Activated T-cell treated with anti-CD3 and anti-CD28 coated beads, Interleukin-2, amount 50 U/mL, for 1 hour (primary cell): ENCODE measurements at regions not wholly inside any gene's neighbourhood (a gene's known extent, or its start where the extent isn't known, plus 50 kb on each side); places are given as distances from the start of the nearest gene placed in this dataset.

Experiments used
- DNase-seq: peaks from one replicate; pipeline ENCODE4 v3.0.0-alpha.2; 2020

DNA sequence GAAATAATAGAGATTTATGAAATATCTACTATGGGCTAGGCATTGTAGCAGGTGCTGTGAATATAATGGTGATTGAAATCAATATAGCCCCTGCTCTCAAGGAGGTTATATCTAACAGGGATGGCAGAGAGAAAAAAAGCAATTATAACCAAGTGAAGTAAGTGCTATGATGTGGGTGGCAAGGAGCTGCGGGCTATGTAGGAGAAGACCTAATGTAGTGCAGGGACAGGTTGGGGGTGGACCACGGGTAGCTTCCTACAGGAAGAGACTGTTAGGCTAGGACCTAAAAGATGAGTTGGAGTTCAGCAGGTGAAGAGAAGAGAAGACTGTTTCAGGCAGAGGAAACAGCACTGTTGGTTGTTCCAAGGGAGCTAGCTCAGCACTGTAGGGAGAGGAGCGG is 311.0 kb downstream of the KCNRG start:
- DNase-seq = no peak

DNA sequence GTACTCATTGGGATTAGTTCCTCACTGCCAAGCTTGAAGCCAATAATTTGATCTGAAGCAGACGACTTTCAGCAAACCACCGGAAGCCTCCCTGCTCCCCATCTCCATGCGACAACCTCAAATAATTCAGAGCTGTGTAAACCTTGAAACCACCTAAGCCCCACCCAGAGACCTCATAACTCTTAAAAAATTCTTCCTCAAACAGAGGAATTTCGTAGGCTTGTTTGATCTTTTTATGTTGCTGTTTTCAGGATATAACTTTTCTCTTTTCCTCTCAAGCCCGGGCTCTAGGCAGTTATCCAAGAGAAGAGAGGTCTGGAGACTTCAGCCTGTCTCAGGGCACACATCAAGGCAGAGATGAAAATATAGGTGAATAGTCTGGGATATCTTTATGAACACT is 311.6 kb downstream of the KCNRG start:
- DNase-seq = no peak

DNA sequence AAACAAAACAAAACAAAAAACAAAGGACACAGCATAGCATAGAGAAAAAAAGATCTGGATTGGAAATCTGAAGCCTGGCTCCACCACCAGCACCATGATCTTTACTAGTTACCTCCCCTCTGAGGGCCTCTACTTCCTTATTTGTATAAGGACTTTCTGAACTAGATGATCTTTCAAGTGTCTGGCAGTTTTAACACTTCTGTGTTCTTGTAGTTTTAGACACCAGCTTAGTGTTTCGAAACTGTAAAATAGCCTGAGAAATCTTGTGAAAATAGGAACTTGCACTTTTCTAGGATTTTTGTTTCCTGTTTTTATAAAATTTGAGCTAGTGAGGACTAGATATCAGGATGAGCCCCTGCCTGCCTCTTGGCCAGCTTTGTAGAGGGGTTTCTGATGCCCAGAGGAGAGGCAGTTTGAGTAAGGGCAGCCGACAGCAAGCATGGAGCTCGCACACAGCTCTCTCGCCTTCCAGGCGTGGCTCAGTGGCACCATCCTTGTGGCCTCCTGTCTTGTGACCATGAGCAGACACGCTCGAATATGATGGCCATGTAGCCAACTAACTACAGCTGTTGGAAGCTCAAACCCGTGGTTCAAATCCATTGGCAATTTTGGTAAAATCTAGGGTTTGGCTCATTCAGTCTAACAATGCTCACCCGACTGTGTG is 319.0 kb downstream of the KCNRG start:
- no peak for DNase-seq

DNA sequence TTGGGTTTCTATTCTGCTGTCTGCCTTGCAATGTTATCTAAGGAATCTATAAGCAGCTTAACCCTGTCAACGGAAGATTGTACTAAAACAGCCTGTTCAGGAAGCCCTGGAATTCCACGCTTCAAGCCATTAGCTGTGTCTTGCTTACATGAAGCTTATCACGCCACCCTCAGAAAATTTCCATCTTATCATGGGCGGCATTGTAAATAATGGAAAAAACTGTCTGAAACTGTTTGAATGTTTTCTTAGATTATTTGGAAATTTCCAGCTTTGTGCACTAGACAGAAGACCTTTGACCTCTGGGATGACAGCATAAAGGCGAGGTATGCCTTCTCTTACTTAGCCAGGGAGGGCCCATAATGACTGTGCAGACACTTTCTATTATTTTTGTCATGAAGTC is 319.7 kb downstream of the KCNRG start:
- DNase-seq = no peak

DNA sequence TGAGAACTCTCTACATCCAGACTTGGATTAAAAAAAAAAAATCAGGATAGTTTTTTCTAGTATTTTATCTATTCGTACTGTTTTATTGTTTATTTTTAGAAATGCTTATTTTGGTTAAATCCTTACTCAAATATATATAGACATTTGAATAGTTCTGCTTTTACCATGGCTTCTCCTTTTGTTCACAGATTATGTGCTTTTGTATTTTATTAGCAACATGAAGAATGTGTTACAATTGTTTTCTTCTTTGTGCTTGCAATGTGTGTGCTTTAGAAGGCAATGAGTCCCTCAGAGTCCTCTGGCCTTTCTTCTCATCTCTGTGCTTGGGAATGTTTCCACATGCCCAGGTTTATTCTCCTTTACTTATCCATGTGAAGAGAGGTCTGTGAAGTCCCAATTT is 324.0 kb downstream of the KCNRG start:
- no peak for DNase-seq

DNA sequence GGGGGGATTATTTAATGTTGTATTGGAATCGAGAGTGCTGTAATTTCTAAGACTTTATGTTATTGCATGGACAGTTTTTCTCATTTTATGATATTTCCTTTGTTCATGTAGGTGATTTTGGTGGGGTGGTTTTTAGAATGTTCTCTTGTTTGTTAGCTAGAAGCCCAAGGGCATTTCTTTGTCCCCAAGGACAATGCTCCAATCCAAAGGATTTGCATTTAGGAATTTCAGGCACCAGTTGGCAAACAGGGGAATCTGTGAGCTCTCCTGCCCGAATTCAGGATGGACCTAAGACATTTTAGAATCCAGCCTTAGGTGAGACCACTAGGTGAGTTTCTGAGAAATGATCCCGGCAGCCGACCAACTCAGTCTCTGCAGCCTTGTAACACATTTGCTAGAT is 324.9 kb downstream of the KCNRG start:
- DNase-seq = no peak

DNA sequence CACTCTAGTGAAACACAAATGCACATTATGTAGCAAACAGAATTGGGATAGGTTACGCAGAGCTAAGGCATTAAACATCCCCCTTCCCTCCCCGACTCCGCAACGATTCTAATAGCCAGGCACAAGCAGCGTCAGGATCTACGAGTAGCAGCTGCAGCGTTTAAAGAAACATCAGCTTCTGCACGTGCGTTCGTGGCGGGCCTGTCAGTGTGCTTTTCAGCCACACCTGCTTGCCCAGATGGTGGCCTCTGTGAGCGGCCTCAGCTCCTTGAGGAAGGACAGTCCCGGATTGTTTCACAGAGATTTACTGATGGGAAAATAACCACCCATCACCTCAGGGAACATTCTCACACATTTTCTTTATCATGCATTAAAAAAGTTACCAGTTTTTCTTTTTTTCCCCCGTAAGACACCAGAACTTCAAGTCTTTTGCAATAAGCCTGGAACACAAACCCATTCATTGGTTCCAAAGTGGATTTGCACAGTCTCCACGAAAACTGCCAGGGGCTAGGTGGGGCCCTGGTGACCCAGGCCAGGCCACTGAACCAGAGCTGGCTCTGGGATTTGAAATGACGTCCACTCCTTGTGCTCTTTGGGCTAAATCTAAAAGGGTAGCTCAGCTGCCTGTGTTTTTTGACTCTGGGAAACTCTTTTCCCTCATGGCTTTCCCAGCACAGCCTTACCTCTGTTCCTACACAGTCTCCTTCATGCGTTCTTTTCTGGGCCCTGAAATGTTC is 325.5 kb downstream of the KCNRG start:
- DNase-seq = no peak

DNA sequence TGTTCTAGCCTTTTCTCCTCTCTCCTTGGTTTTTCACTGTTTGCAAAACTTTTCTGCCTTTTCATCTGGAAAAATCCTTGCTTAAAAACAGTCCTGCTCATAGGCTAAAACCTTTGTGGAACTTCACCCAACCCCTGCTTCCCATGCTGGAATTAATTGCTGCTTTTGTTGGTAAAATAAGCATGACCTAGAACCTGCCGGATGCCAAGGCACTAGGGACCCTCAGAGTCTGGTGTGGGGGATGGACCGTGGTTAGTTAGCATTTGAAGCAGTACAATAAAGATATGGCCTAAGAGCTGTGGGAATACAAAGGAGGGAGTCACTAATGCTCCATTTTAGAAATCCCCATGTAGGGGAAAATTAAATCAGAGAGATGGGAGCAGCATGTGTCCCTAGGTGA is 326.3 kb downstream of the KCNRG start:
- no peak for DNase-seq

DNA sequence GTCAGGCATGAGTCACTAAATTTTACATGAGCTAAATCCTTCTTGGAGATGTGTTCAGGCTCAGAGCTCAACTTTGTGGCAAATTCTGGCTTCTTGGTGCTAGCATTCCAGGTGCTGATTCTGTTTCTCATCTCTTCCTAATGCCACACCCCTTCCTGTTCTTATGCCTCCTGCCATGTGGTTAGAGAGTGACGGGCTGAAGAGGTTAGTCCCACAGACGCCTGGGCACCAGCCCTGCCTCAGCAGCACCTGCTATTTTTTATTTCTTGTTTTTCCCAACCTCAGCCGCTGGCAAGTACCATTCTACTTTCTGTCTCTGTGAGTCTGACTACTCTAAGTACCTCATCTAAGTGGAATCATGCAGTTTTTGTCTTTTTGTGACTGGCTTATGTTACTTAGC is 329.5 kb downstream of the KCNRG start:
- no peak for DNase-seq

DNA sequence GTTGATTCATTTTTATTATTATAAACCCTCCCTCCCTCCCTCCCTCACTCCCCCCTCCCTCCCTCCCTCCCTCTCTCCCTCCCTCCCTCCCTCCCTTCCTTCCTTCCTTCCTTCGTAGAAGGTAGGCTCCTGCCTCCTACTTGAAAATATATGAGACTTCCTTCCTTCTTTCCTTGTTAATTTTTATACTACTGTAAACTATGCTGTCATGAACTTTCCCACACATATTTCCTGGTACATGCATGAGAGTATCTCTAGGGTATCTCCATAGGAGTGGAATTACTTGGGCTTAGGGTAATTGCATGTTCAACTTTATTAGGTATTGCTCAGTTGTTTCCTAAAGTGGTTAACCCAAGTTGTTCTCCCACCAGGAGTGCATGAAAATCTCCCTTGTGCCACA is 330.6 kb downstream of the KCNRG start:
- no peak for DNase-seq

DNA sequence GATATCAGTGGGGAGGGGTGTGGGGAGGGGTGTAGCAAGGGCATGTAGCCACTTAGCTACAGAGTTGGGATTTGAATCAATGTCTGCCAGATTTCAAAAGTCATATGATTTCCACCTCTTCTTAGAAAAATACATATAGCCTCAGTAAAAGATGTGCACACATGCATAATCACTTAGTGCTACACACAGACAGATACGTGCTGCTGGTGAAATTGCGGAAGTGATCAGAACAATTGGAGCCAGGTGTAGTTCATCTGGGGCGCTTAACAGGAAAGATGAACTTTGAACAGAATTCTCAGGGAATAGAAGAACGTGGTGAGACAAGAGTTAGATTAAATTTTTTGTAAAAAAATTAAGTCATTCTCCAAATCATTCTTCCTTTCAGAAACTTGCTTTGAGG is 333.1 kb downstream of the KCNRG start:
- DNase-seq = no peak

DNA sequence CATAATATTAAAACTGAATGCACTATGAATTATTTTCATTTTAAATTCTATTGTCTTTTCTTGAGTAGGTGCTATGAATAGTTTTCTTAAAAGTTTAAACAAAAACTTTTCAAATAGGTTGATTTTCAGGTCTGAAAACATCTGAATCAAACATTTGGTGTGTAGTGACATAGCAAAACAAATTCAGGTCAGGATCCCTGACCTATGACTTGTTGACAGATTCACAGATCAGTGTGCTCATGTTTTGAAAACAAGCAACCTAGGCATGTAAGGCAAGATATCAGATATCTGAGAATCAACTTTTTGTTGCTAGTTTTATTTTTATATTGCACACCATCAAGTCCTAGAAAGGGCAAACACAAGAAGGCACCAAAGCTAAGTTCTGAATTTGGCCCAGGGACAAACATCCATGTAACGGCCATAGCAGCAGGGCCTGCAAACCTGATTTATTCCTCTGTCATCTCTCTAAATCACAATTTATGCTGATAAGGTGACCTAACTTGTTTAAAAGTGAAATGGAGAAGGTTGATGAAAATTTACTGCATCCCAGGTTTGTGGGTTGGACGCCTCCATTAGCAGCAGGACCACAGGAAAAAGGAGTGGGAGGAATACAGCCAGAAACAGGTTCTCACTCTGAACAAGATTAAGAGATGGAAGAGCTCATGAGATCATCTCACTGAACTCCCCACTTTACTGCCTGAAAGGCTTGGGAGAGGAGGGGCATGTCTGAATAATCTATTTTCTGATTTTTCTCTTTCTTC is 337.7 kb downstream of the KCNRG start:
- DNase-seq = no peak

DNA sequence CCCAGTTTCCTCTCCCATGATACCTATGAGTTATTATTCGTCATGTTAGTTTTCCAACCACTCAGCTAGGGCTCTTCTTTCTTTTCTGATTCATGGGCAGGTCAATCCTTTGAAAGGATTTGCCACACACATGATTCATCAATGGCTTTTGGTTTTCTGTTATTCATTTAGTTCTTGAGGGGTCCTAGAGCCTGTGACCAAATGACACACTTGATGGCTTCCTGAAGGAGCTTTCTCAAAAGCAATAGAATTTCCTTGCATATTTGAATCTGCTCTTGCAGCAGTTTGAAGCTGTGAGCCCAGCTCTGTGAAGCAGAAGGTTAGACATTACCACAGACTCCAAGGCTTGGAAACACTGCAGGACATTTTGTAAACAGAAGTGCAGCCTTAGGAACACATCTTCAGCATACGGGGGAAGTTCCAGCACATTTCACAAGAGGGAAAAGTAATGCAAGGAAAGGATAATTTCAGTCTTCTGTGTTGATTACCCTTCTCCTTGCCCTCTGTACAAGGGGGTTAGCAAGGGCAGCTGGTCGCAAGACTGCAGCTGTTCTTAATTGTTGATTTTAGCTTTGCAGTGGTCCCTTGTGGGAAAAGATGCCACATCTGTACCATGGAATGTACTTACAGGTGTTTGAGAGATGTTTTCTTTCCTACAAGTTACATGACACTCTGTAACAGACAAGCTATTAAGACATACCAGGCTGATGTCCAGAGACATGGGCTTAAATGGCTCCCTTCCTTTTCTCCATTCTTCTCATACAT is 338.6 kb downstream of the KCNRG start:
- DNase-seq = no peak

DNA sequence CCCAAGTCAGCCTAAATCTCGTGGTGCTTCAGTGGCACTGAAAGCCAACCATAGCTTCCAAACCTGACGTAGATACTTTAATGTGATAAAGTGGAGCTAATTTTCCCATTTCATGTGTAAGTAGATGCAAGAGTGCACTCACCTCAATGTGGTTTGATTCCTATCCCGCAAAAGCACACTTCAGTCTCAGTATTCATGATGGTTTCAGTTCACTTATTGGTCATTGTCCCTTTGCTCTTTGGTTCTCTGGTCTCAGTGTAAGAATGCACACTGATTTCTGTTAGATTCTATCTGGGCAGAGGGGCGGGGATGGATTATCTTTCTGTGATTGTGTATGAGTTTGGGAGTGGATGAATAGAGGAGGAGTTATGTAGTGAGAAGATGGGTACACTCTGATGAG is 340.6 kb downstream of the KCNRG start:
- DNase-seq = no peak

DNA sequence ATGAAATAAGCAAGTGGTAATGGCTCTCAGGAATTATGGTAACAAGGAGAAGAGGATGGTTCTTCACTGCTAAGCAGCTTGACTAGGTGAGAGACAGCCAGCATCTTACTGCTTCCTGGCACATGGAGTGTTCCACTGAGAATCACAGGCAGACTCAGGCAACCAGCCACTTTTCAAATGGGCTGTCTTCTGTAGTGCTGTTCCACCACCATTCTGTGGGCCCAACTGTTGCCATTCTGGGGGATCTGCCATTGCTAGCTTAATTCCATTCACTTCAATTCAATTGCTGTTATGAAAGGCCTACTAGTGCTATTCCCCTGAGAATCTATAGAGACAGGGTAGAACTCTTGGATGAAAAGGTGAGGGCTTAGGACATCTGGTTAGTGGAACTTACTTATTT is 341.9 kb downstream of the KCNRG start:
- DNase-seq = no peak

DNA sequence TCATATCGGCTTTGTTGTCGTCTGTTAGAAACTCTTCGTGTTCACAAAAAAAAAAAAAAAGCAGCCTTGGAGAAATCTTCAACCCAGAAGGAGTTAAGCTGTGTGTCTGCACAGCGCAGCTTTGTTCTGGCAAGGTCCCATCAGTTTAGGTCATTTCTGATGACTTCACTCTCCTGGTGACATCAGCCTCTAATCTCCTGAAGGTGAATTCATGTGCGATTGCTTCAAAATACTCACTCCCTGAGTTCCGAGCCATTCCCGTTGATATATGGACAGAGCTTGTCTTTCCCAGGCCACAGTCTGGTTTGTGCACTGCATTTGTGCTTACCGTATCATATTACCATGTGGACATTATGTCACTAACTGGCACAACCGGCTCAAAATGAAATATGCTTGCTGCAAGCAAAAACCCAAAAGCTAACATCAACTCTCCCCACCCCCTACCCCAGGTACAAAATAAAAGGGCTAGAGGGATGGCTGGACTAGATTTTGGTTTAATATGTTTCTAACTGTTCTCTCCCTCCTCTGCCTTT is 342.4 kb downstream of the KCNRG start:
- DNase-seq = no peak

DNA sequence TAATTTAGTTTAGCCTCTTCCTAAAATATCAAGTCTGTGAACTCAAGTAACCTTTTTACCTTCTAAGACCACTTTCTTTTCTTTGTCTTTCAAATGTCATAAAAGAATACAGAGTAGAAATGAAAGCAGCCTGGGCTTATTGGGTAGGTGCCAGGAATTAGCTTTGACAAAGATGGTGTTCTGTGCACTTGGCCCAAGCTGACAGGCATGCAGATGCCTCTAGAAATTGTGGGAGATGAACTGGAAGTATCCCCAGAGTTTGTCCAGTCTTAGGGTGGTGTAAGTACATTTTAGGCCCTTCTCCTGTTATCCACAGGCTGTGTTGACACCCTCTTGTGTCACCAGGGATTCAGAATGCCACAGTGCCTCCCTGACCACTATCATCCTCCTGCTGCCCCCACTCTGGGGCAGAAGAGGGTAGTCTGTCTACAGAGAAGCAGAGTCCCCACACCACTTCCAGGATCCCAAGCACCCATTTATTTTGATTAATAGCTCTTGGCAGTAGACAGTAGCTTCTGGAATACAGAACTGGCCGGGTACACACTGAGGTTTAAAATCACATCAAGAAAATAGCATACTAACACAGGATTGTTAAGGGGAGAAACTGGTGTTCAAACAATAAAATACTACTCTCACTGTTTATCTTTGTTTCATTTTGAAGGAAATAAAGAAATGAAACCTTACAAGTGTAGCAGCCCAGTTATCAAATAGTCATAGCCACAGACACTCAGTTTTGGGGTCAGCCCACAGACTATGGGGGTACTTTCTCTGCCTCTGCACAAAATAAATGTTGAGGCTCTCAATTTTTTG is 343.2 kb downstream of the KCNRG start:
- DNase-seq = no peak

DNA sequence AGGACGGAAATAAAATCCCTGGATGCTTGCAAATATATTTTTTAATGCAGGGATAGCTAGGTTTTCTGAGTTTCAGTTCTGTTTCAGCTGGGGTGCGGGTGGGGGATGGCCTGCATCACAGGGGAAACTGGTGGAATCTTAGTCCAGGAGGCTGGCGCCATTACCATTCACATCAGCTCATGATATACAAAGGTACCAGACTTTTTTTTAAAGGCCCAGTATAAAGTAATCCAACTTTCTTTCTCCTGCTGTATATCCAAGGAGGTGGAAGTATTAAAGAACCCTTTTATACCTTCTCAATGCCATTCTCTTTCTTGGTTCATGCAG is 343.8 kb downstream of the KCNRG start:
- no peak for DNase-seq

DNA sequence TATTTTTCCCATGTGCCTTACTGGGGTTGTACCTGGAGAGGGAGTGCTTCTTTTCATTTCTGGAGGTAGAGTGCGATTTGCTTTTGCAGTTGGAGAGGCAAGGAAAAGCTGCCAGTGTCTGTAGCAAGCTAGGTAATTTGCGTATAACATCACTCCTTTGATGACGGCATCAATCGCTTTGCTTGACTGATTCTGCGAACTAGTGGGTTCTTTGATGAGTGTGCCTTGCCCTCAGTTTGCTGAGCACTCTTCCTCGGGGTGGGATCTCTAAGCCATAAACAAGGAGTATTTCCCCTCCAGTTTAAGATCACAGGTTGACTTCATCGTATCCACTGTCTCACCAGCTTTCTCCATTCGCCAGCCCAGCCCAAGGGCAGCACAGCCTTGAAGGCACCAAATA is 344.5 kb downstream of the KCNRG start:
- no peak for DNase-seq

DNA sequence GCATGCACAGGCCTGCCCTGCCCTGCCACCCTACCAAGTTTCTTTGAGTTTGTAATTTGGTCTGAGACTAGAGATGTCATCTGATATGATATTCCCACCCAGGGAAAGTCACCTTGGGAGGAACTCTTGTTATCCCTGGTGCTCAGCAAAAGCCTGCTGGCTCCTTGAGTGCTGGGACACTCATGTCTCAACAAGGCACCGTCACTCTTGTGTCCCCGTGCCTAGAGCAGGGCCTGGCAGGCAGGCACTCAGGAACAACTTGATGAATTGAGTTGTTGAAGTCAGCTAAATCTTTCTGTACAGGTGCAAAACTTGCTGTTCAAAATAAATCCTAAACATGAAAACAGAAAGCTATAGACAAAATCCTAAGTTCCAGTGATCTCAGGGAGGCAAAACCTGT is 345.4 kb downstream of the KCNRG start:
- DNase-seq = no peak

DNA sequence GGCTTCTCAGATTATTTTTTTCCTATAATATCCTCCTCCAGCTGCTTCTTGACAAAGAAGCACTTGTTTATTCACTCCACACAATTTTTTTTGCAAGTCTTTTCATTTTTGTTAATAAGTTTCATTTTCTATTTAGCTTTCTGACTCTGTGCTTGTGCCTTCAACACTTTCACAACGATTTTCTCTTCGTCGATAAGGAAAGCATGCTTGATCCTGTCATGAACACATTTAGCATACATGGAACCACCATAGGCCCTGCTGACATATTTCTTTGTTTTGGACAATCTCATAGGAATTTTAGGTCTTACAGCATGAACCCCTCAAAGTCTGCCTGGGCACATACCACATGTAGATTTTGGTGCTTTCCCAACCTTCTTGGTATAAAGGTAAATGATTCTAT is 346.0 kb downstream of the KCNRG start:
- DNase-seq = no peak
